ENCODE measurements at regions not wholly inside any gene's neighbourhood (a gene's known extent, or its start where the extent isn't known, plus 50 kb on each side); places are given as distances from the start of the nearest gene placed in this dataset.

DNA sequence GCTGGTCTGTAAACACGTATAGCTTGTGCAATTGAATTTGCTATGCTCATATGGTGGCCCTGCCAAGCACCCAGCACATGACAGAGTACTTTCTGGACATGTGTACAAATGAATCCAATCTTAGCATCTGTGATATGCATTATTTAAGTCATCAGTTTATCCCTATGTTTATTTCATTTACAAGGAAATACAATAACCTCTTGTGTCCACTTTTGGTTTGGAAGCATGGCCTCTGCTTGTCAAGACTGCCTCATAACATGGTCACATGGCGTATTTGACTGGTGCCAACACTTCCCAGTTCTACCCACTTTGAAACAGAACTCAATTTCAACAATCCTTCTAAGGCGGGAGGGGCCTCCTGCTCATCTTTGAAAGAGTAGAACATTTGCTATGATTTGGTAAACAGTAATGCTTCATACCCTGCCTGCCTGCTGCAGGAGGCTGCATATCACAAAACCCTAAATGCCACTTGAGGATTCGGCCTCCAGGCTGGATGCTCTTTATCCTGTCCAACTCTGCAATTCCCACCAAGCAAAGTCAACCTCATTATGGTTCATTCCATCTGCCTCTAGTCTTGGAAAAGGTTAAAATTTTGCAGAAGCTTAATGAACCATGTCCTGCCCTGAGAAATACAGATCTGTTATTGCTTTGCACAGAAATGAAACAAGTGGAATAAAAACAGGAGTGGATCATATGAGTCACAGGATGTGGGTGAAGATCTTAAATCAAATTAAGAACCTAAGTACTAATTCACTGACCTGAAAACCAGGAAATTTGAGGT is 151.3 kb downstream of the CYSLTR2 start:
- TF ChIP-seq, protein P1, sequence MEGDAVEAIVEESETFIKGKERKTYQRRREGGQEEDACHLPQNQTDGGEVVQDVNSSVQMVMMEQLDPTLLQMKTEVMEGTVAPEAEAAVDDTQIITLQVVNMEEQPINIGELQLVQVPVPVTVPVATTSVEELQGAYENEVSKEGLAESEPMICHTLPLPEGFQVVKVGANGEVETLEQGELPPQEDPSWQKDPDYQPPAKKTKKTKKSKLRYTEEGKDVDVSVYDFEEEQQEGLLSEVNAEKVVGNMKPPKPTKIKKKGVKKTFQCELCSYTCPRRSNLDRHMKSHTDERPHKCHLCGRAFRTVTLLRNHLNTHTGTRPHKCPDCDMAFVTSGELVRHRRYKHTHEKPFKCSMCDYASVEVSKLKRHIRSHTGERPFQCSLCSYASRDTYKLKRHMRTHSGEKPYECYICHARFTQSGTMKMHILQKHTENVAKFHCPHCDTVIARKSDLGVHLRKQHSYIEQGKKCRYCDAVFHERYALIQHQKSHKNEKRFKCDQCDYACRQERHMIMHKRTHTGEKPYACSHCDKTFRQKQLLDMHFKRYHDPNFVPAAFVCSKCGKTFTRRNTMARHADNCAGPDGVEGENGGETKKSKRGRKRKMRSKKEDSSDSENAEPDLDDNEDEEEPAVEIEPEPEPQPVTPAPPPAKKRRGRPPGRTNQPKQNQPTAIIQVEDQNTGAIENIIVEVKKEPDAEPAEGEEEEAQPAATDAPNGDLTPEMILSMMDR (IDR thresholded peaks at IDR 0.05) = no peak
- no peak for TF ChIP-seq ZFX (IDR thresholded peaks at IDR 0.05; ENCODE audit: borderline replicate concordance)

Data from 22Rv1 (cell line).